OCI-LY7 (cell line): ENCODE measurements at regions not wholly inside any gene's neighbourhood (a gene's known extent, or its start where the extent isn't known, plus 50 kb on each side); places are given as distances from the start of the nearest gene placed in this dataset.

Experiments
- BruUV-seq: library from RNA; stranded (reverse); fragments of 400-500 nt; replicated peaks from 2 replicates; lab custom pipeline; 2021; lab: Mats Ljungman, UMichigan
- CTCF ChIA-PET: fragments of 300-600 bp; sonication (Branson Sonifier 250); formaldehyde crosslinking; loops from one replicate; lab custom pipeline; 2022; ENCODE audit warnings: antibody characterized with exemption; ENCODE audit not compliant: unreplicated experiment; lab: Charles Lee
- POLR2A ChIA-PET: fragments of 300-600 bp; sonication (Branson Sonifier 250); formaldehyde crosslinking; loops from one replicate; lab custom pipeline; 2022; ENCODE audit warnings: antibody characterized with exemption; lab: Charles Lee
- DNase-seq: peaks from one replicate; pipeline ENCODE4 v3.0.0-alpha.2; 2015; ENCODE audit warnings: low spot score
- H2AFZ ChIP-seq: fragments of 200-600 bp; sonication (generic), shearing (Covaris generic); 2 replicates; pipeline ENCODE4 v1.6.1; 2014; ENCODE audit warnings: mild to moderate bottlenecking, antibody characterized with exemption, low read length, moderate library complexity
- H3K27ac ChIP-seq: fragments of 200-600 bp; sonication (generic); 2 replicates; pipeline ENCODE4 v1.5.1; 2014; ENCODE audit warnings: mixed run types, low read depth, mild to moderate bottlenecking, moderate library complexity, low read length, inconsistent platforms; ENCODE audit not compliant: poor library complexity, severe bottlenecking
- H3K36me3 ChIP-seq: fragments of 200-600 bp; sonication (generic); 2 replicates; pipeline ENCODE4 v1.6.1; 2014; ENCODE audit warnings: mild to moderate bottlenecking, antibody characterized with exemption, low read length, moderate library complexity, mixed read lengths; ENCODE audit not compliant: insufficient read depth
- H3K4me1 ChIP-seq: fragments of 200-600 bp; sonication (generic); 2 replicates; pipeline ENCODE4 v1.5.1; 2014; ENCODE audit warnings: mild to moderate bottlenecking, low read length; ENCODE audit not compliant: insufficient read depth, poor library complexity, severe bottlenecking
- H3K4me2 ChIP-seq: fragments of 200-600 bp; sonication (generic); 2 replicates; pipeline ENCODE4 v1.6.1; 2014; ENCODE audit warnings: mild to moderate bottlenecking, low read length
- H3K4me3 ChIP-seq: fragments of 200-600 bp; sonication (generic); 2 replicates; pipeline ENCODE4 v1.5.1; 2014; ENCODE audit warnings: mild to moderate bottlenecking, low read depth, low read length; ENCODE audit not compliant: poor library complexity, severe bottlenecking
- H3K79me2 ChIP-seq: fragments of 200-600 bp; sonication (generic); 2 replicates; pipeline ENCODE4 v1.6.1; 2016; ENCODE audit warnings: low read depth, mild to moderate bottlenecking, low read length, moderate library complexity, mixed read lengths; ENCODE audit not compliant: insufficient read depth
- H3K9me2 ChIP-seq: fragments of 200-600 bp; sonication (generic); 2 replicates; pipeline ENCODE4 v1.6.1; 2016; ENCODE audit warnings: mild to moderate bottlenecking, low read length, mixed read lengths; ENCODE audit not compliant: insufficient read depth
- H3K9me3 ChIP-seq: fragments of 200-600 bp; sonication (generic); 2 replicates; pipeline ENCODE4 v1.6.1; 2014; ENCODE audit warnings: mild to moderate bottlenecking, mixed run types, low read length, mixed read lengths
- H4K20me1 ChIP-seq: fragments of 200-600 bp; sonication (generic); 2 replicates; pipeline ENCODE4 v1.6.1; 2014; ENCODE audit warnings: mild to moderate bottlenecking, antibody characterized with exemption, low read length, moderate library complexity, mixed read lengths; ENCODE audit not compliant: insufficient read depth
- CTCF ChIP-seq: fragments of 200-600 bp; sonication (generic); conservative IDR thresholded peaks from 2 replicates; pipeline ENCODE4 v1.5.1; 2014; ENCODE audit warnings: mild to moderate bottlenecking, antibody characterized with exemption, low read length, moderate library complexity, mixed read lengths
- EZH2phosphoT487 ChIP-seq: fragments of 200-600 bp; sonication (generic); IDR thresholded peaks from 2 replicates; pipeline ENCODE4 v1.6.1; 2018; ENCODE audit warnings: low read depth, borderline replicate concordance, mild to moderate bottlenecking, mixed run types, antibody characterized with exemption, low read length, moderate library complexity, mixed read lengths
- intact Hi-C: fragments of 100-400 bp; cut with micrococcal nuclease; formaldehyde crosslinking; loops from one replicate; pipeline ENCODE4 v1.10.0; 2022; ENCODE audit not compliant: unreplicated experiment

- H3K9me2 ChIP-seq, result no peaks in the 10 kb centered on the region
- H3K9me3 ChIP-seq, result no peaks in the 10 kb centered on the region
- intact Hi-C loops, result no loop called here
- no TSS peak for BruUV-seq
- H2AFZ ChIP-seq, result no peak overlapping the region
- no peak overlapping the region for H3K27ac ChIP-seq
- H3K4me1 ChIP-seq, result no peaks in the 10 kb centered on the region
- no peak overlapping the region for H3K4me2 ChIP-seq
- ChIA-PET CTCF (no interaction called here), POLR2A (no interaction called here)
- H3K36me3 ChIP-seq, result no peaks in the 10 kb centered on the region
- TF ChIP-seq CTCF (no peak), EZH2phosphoT487 (no peak)
- H3K4me3 ChIP-seq, result no peak overlapping the region
- H3K79me2 ChIP-seq, result no peaks in the 10 kb centered on the region
- H4K20me1 ChIP-seq, result no peaks in the 10 kb centered on the region
- DNase-seq, result no peak
These were observed 538.8 kb downstream of the LRRIQ3 start for GRCh38 chr1:73659136-73659535.

DNA sequence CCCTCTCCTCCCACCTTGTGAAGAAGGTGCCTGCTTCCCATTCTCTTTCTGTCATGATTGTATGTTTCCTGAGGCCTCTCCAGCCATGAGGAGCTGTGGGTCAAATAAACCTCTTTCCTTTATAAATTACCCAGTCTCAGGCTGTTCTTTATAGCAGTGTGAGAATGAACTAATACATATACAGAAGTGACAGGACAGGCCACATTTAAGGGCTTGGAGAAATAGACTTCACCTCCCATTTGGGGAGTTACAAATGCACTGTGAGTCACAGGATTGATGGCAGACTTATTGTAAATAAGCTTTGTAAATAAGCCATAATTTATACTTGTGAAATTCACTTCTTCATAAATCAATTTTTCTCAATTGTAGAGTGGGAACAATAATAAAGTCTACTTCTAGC lies 543.3 kb downstream of the LRRIQ3 start:
- BruUV-seq, result no TSS peak
- no peak overlapping the region for H3K4me2 ChIP-seq
- H3K9me3 ChIP-seq, result no peaks in the 10 kb centered on the region
- ChIA-PET CTCF (no interaction called here), POLR2A (interaction anchor here (0.6 kb wide), 1 partner anchor 532 kb away, joined by 3 read pairs; no protein-coding TSS in a partner anchor)
- TF ChIP-seq CTCF, result no peak
- TF ChIP-seq EZH2phosphoT487, result no peak
- H3K4me3 ChIP-seq, result no peak overlapping the region
- H2AFZ ChIP-seq, result no peak overlapping the region
- H3K27ac ChIP-seq, result no peak overlapping the region
- no peaks in the 10 kb centered on the region for H4K20me1 ChIP-seq
- H3K79me2 ChIP-seq, result no peaks in the 10 kb centered on the region
- intact Hi-C loops, result no loop called here
- no peaks in the 10 kb centered on the region for H3K9me2 ChIP-seq
- no peaks in the 10 kb centered on the region for H3K4me1 ChIP-seq
- no peak for DNase-seq
- no peaks in the 10 kb centered on the region for H3K36me3 ChIP-seq

- no peak for TF ChIP-seq CTCF
- no peak for TF ChIP-seq EZH2phosphoT487
- no peak overlapping the region for H2AFZ ChIP-seq
- H4K20me1 ChIP-seq, result no peaks in the 10 kb centered on the region
- no peak overlapping the region for H3K4me2 ChIP-seq
- POLR2A ChIA-PET, result no interaction called here
- H3K9me3 ChIP-seq, result no peaks in the 10 kb centered on the region
- no peak overlapping the region for H3K27ac ChIP-seq
- H3K79me2 ChIP-seq, result no peaks in the 10 kb centered on the region
- H3K9me2 ChIP-seq, result no peaks in the 10 kb centered on the region
- CTCF ChIA-PET, result no interaction called here
- no peak overlapping the region for H3K4me3 ChIP-seq
- intact Hi-C loops, result no loop called here
- BruUV-seq, result no TSS peak
- DNase-seq, result no peak
- H3K4me1 ChIP-seq, result no peaks in the 10 kb centered on the region
- H3K36me3 ChIP-seq, result no peaks in the 10 kb centered on the region
These were observed 553.8 kb downstream of the LRRIQ3 start for GRCh38 chr1:73644198-73644597.
